GM18909 (cell line): ENCODE measurements at regions not wholly inside any gene's neighbourhood (a gene's known extent, or its start where the extent isn't known, plus 50 kb on each side); places are given as distances from the start of the nearest gene placed in this dataset.
"Not testable (repeated sequence)": the region's sequence is repeated elsewhere in the genome, so short reads cannot be mapped to it uniquely, and the experiment has no call there.

Experiments
- ATAC-seq: cut with Tn5 transposase; IDR thresholded peaks from one replicate; pipeline ENCODE4 v1.9.1; 2021; ENCODE audit warnings: mild to moderate bottlenecking; ENCODE audit not compliant: unreplicated experiment, poor library complexity

GRCh38 chr5:138702166-138703077 lies 50.8 kb upstream of the CTNNA1 start:
- ATAC-seq = no peak

GRCh38 chr5:138701678-138702077 lies 51.5 kb upstream of the CTNNA1 start:
- no peak for ATAC-seq

GRCh38 chr5:138700581-138701362 lies 52.5 kb upstream of the CTNNA1 start:
- ATAC-seq = no peak

- ATAC-seq = no peak
Observed at GRCh38 chr5:138699482-138699881, 53.7 kb upstream of the CTNNA1 start.

GRCh38 chr5:138698713-138699112 lies 54.5 kb upstream of the CTNNA1 start:
- ATAC-seq = no peak

- no peak for ATAC-seq
Observed at GRCh38 chr5:138697720-138698360, 55.4 kb upstream of the CTNNA1 start.

GRCh38 chr5:138696501-138696900 lies 56.7 kb upstream of the CTNNA1 start:
- no peak for ATAC-seq

- ATAC-seq = no peak
Observed at GRCh38 chr5:138695781-138696180, 57.4 kb upstream of the CTNNA1 start.

- ATAC-seq = no peak
Observed at GRCh38 chr5:138694146-138694545, 59.1 kb upstream of the CTNNA1 start.

GRCh38 chr5:138692370-138692769 lies 60.9 kb upstream of the CTNNA1 start:
- ATAC-seq = no peak

- no peak for ATAC-seq
Observed at GRCh38 chr5:138686668-138687067, 66.6 kb upstream of the CTNNA1 start.

- no peak for ATAC-seq
Observed at GRCh38 chr5:138685193-138685745, 68.0 kb upstream of the CTNNA1 start.

- ATAC-seq = not testable (repeated sequence)
Observed at GRCh38 chr5:138682462-138682861, 70.8 kb upstream of the CTNNA1 start.

- ATAC-seq = not testable (repeated sequence)
Observed at GRCh38 chr5:138678826-138679225, 74.4 kb upstream of the CTNNA1 start.

GRCh38 chr5:138677782-138678181 lies 75.4 kb upstream of the CTNNA1 start:
- no peak for ATAC-seq

- no peak for ATAC-seq
Observed at GRCh38 chr5:138676556-138677193, 76.5 kb upstream of the CTNNA1 start.

- ATAC-seq = no peak
Observed at GRCh38 chr5:138676002-138676401, 77.2 kb upstream of the CTNNA1 start.

GRCh38 chr5:138668451-138669380 lies 84.5 kb upstream of the CTNNA1 start:
- ATAC-seq = no peak

GRCh38 chr5:138667782-138668331 lies 85.4 kb upstream of the CTNNA1 start:
- not testable (repeated sequence) for ATAC-seq
